Astrocyte of the spinal cord (primary cell): ENCODE measurements at regions not wholly inside any gene's neighbourhood (a gene's known extent, or its start where the extent isn't known, plus 50 kb on each side); places are given as distances from the start of the nearest gene placed in this dataset.

Experiments used
- DNase-seq: peaks from one replicate; pipeline ENCODE4 v3.0.0; 2011; ENCODE audit warnings: low read depth, low spot score
- H3K4me3 ChIP-seq: 2 replicates; pipeline ENCODE4 v1.5.1; 2011; ENCODE audit warnings: low read depth, mild to moderate bottlenecking, low read length, moderate library complexity
- in situ Hi-C: cut with HindIII; loops from 2 replicates; pipeline ENCODE4 v1.10.0; 2017; ENCODE audit warnings: low sequenced_read_pairs
- TF ChIP-seq, protein P1 (sequence below): IDR thresholded peaks from 2 replicates; pipeline ENCODE4 v1.5.1; 2012; ENCODE audit warnings: low read depth, mild to moderate bottlenecking, low read length, inconsistent platforms

DNA sequence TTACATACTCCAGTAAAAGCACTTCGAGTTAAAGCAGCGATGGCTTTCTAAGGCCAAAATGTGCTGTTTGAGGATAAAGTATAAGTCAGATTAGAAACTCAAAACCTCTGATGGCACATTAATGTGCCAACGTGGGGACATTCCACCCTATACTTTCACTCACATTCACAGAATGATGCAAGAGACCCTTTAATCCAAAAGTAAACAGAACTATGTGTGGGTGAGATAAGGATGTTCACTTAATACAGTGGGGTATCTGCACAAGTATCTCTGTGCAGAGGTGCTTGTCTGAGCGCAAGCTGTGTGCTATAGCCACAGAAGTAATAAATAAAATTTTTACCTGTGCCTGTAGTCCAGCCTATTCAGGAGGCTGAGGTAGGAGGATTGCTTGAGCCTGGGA is 100.3 kb upstream of the CHL1 start:
- in situ Hi-C loops: no loop called here
- DNase-seq: no peak
- no peak overlapping the region for H3K4me3 ChIP-seq
- TF ChIP-seq, protein P1, sequence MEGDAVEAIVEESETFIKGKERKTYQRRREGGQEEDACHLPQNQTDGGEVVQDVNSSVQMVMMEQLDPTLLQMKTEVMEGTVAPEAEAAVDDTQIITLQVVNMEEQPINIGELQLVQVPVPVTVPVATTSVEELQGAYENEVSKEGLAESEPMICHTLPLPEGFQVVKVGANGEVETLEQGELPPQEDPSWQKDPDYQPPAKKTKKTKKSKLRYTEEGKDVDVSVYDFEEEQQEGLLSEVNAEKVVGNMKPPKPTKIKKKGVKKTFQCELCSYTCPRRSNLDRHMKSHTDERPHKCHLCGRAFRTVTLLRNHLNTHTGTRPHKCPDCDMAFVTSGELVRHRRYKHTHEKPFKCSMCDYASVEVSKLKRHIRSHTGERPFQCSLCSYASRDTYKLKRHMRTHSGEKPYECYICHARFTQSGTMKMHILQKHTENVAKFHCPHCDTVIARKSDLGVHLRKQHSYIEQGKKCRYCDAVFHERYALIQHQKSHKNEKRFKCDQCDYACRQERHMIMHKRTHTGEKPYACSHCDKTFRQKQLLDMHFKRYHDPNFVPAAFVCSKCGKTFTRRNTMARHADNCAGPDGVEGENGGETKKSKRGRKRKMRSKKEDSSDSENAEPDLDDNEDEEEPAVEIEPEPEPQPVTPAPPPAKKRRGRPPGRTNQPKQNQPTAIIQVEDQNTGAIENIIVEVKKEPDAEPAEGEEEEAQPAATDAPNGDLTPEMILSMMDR: no peak

DNA sequence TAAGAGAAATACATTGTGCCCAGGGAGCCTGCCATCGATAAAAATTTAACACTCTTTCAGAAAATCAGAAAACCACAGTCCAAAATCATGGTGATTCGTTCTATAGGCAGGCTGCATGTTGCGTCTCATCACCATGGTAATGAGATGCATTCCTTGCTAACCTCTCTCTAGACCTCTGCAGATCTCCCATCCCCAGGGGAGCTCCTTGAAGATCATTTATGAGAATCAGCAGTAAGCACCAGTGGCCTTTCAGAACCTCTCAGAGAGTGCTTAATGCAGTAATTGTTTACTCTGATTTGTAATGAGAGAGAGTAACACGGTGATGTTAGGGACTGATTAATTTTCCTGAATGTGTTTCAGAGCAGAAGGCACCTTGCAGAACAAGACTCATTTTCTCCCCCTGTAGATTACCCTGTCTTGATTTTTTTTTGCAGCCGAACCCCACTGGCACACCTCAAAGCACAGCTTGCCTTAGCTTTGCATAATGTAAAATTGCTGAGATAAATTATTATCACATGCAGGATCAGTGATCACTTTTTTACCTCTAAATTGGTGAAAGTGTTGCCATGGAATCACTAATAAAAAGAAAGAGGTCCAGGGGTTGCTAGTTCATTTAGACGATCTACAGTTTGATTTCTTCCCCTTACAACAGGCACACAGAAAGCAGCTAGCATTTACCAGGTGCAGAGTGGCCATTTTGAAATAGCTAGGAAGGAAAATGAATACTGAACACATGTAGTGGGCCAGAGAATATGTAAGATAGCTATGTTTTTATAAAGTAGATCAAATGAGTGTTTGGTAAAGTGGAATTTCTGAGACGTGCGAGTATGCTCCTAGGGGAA is 98.9 kb upstream of the CHL1 start:
- no peak for DNase-seq
- TF ChIP-seq, protein P1: no peak
- in situ Hi-C loops: no loop called here
- H3K4me3 ChIP-seq: no peak overlapping the region

DNA sequence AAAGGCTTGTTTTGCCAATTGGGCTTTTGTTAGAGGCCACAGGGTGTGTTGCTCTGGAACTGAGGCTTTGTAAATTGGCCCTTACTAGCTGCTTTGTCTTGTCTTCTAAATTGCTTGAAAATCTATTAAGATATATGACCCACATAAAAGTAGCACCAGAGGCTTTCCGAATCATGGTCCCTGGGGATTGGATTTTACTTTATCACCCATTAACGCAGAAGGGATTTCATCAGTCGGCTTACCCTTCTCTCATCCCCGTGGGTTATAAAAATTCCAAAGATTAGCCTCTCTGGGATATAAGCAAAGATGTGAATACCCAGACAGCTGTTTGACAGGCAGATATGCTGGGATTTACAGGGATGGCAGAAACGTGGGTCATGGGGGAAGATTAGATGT is 98.3 kb upstream of the CHL1 start:
- in situ Hi-C loops: no loop called here
- TF ChIP-seq, protein P1: no peak
- H3K4me3 ChIP-seq: no peak overlapping the region
- DNase-seq: no peak

DNA sequence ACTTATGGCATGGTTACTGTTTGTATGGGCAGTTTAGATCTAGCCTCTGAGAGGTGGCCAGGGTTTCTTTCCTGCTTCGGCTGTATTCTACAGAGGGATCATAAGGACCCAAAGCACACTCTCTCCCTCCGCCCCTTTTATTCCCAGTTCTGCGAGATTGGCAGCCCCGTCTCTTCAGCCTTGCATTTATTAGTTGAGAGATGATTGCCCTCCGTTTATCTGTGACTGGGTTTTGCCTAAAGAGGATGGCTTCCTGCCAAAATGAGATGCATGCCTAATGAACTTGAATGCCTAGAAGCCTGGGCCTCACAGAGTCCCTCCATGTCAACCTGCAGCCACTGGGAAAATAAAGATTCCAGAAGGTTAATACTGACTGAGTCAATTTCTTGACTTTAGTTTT is 97.1 kb upstream of the CHL1 start:
- H3K4me3 ChIP-seq: no peak overlapping the region
- TF ChIP-seq, protein P1: no peak
- in situ Hi-C loops: no loop called here
- no peak for DNase-seq

DNA sequence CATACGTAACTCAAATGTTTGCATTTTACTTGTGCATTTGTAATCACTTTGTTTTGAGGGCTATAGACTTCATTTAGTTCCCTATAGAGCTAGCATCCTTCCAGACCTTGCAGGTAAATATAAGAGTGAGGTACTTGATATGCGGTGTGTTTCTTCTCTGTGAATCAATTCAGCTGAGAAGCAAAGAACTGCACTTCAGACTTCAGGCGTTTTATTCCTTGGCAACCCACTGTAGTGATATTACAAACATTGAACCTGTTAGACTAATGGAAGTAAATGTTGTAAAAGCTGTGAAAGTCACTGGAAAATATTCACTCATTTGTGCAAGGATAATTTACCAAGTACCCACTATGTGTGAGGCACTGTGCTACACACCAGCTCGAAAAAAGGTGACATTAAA is 94.1 kb upstream of the CHL1 start:
- TF ChIP-seq, protein P1: no peak

DNA sequence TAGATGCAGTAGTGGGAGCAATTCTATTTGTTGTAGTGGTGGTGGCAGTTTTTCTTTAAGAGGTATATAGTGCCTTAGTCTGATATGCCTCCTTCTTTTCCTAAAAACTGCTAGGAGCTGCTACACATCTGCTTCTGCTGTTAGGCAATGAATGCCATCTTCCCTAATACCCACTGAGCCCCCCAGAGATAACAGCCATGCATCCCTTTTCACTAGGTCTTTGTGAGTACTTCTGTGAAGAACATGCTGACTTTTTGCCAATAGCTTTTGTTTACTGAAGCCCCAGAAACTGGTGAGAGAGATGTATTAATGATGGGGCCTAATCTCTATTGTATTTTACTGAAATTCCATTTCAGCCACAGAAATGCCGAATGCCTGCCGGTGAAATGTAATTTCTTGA is 92.6 kb upstream of the CHL1 start:
- TF ChIP-seq, protein P1: no peak
- DNase-seq: no peak
- in situ Hi-C loops: no loop called here
- H3K4me3 ChIP-seq: no peak overlapping the region

More for the DNA sequence above, 94.1 kb upstream of the CHL1 start:
- no peak for DNase-seq
- no peak overlapping the region for H3K4me3 ChIP-seq
- in situ Hi-C loops: no loop called here
